GM12875 (cell line): ENCODE measurements at regions not wholly inside any gene's neighbourhood (a gene's known extent, or its start where the extent isn't known, plus 50 kb on each side); places are given as distances from the start of the nearest gene placed in this dataset.

Experiments
- H3K4me3 ChIP-seq: one replicate; pipeline ENCODE4 v1.5.1; 2011; ENCODE audit warnings: low read depth, low read length, control low read depth
- TF ChIP-seq, protein P1 (sequence below): IDR thresholded peaks from 2 replicates; pipeline ENCODE4 v1.5.1; 2011; ENCODE audit warnings: low read depth, mild to moderate bottlenecking, control low read depth, inconsistent platforms, low read length, moderate library complexity, borderline replicate concordance; ENCODE audit not compliant: insufficient read depth

DNA sequence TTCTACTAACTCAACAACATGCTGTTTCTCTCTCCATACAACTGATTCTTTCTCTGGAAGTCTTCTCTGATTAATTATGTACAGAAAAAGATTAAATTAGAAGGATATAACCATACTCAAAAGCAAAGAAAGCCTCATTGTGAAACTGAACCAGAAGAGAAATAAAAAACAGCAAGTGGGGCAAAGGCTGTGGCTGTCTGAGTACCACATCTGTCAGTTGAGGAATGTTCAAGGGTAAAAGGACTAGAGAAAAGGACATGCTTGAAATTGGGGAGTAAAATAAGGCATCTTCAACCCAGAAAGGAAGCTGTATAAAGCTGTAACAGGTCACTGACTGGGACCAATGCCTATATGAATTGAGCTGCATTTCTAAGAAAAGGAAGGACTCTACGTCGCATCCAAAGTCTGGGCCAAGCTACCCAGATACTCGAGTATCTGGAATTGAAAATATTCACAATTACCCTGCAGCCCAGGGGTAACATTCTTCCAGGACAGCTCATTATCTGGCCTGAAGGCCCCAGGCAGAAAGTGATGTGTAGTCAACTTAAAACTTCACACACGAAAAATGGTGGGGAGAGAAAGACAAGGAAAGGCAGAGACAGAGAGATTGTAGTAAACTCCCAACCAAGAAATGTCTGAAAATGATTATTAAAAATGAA, 356.0 kb upstream of the GALNT5 start:
- TF ChIP-seq, protein P1, sequence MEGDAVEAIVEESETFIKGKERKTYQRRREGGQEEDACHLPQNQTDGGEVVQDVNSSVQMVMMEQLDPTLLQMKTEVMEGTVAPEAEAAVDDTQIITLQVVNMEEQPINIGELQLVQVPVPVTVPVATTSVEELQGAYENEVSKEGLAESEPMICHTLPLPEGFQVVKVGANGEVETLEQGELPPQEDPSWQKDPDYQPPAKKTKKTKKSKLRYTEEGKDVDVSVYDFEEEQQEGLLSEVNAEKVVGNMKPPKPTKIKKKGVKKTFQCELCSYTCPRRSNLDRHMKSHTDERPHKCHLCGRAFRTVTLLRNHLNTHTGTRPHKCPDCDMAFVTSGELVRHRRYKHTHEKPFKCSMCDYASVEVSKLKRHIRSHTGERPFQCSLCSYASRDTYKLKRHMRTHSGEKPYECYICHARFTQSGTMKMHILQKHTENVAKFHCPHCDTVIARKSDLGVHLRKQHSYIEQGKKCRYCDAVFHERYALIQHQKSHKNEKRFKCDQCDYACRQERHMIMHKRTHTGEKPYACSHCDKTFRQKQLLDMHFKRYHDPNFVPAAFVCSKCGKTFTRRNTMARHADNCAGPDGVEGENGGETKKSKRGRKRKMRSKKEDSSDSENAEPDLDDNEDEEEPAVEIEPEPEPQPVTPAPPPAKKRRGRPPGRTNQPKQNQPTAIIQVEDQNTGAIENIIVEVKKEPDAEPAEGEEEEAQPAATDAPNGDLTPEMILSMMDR = no peak

DNA sequence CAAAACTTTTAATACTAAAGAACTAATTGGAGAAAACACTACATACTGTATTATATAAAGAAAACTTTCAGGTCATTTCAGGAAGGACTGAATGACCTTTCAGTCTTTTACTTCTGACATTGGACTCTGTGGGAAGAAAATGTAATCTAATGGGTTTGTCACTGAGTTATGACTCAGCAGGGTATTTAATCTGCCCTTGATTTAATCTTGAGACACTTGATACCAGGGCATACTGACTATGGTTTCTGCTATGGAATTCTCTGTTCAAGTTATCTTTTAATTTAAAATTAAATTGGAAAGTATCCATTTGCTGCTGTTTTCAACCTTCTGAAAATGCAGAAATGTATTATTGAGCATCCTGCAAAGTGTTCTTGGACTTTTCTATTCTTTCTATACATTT, 354.2 kb upstream of the GALNT5 start:
- TF ChIP-seq, protein P1 = no peak
- no peak overlapping the region for H3K4me3 ChIP-seq

More for the DNA sequence above, 356.0 kb upstream of the GALNT5 start:
- H3K4me3 ChIP-seq = no peak overlapping the region

DNA sequence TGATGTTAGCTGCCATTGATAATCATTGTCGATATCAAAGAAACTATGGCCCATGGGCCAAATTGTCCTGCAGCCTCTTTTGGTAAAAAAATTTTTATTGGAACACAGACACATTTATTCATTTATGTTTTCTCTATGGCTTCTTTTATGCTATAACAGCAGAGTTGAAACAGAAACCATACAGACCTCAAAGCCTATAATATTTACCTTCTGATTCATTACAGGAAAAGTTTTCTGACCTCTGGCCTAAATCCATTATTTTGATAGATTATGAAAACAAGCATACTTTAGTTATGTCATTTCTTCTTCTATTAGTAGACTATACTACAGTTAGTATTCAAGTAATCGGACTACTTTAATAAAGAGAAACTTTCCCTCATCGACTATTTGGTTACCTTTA, 349.7 kb upstream of the GALNT5 start:
- TF ChIP-seq, protein P1 = no peak
- no peak overlapping the region for H3K4me3 ChIP-seq

DNA sequence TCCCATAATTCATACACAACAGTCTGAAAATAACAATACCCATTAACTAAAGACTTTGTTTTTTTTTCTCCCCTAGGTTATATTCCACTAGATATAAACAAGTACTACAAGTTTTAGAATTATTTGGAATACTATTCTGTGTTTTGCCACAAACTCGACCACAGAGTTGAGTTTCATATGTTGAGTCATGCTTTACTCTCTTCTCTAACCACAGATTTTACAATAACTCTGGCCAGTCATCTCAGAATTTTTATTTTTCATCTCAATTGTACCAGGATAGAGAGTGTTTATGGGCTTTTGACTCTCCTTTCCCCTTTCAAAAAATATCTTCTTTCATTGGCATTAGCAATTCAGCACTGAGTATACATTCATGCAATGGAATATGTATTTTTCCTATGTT, 348.7 kb upstream of the GALNT5 start:
- TF ChIP-seq, protein P1 = no peak
- H3K4me3 ChIP-seq = no peak overlapping the region

DNA sequence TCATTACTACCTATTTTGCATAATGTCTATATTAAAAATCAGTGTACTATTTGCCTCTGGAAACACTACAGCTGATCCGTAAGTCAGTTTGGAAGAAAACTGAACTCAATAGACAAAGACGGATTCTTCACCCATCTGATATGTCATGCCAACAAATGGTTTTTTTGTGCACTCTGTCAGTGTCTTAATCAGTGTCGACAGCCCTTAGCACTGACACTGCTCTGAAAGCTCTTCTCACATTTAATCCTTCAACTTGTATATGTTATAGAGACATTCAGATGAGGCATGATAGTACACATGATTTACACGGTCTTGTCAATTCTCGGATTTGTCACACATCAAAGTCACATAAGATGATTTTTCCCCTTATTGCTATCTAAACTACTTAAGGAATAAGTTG, 347.5 kb upstream of the GALNT5 start:
- no peak overlapping the region for H3K4me3 ChIP-seq
- TF ChIP-seq, protein P1 = no peak

DNA sequence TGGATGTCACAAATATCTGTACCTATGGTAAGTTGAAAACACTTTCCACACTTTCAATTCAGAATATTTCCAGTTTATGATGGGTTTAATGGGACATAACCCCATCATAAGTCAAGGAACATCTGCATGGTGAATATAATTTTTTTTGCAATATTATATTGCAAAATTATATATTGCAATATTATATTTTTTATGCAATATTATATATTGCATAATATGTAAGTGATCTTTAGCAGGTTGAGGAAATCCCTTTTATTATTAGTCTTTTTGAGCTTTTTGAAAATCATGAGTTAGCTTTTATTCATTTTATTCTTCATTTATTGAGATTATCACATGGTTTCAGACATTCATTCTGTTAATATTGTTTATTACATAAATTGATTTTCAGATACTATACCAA, 342.2 kb upstream of the GALNT5 start:
- H3K4me3 ChIP-seq = no peak overlapping the region
- TF ChIP-seq, protein P1 = no peak

DNA sequence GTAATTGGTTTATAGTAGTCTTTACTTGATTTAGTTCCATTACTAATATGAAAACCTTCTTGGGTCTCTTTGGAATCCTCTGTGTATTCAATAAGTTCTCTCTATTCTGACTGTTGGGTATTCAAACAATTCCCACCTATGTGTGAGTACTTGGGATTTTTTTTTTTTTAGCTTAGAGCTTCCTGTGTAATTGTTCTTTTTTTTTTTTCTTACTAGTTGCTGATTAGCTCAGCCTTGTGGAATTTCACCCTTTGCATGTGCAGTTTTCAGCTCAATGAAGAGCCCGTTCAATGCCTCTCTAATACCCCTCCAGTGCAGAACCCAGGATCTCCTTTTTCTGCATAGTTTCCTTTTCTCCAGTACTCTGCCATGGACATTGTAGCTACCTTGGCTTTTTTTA, 339.1 kb upstream of the GALNT5 start:
- no peak overlapping the region for H3K4me3 ChIP-seq
- TF ChIP-seq, protein P1 = no peak
